Coronary artery (tissue), 2 donors: ENCODE measurements at regions not wholly inside any gene's neighbourhood (a gene's known extent, or its start where the extent isn't known, plus 50 kb on each side); places are given as distances from the start of the nearest gene placed in this dataset.
"Not testable (repeated sequence)": the region's sequence is repeated elsewhere in the genome, so short reads cannot be mapped to it uniquely, and the experiment has no call there.

Experiments used
- DNase-seq: peaks from one replicate; pipeline ENCODE4 v3.0.0-alpha.2; 2017; ENCODE audit warnings: low spot score
- H3K27ac ChIP-seq, 2 donors: fragments of 200-600 bp; sonication (generic); one replicate each; pipeline ENCODE4 v1.5.1; 2016 to 2019
- H3K4me3 ChIP-seq: fragments of 200-600 bp; sonication (generic); 2 replicates; pipeline ENCODE4 v1.5.1; 2016; ENCODE audit warnings: mild to moderate bottlenecking, moderate library complexity
- CTCF ChIP-seq: fragments of 200-600 bp; sonication (generic); IDR thresholded peaks from one replicate; pipeline ENCODE4 v1.5.1; 2019; ENCODE audit warnings: antibody characterized with exemption

- TF ChIP-seq CTCF: no peak
- Histone ChIP-seq H3K27ac (no peak overlapping the region), H3K4me3 (no peak overlapping the region)
- no peak for DNase-seq
Observed at GRCh38 chr9:20242510-20243189, 379.6 kb downstream of the MLLT3 start.

- Histone ChIP-seq H3K27ac (no peak overlapping the region), H3K4me3 (no peak overlapping the region)
- TF ChIP-seq CTCF: no peak
- no peak for DNase-seq
Observed at GRCh38 chr9:20240498-20240897, 381.8 kb downstream of the MLLT3 start.

- no peak for TF ChIP-seq CTCF
- no peak for DNase-seq
- no peak overlapping the region for H3K4me3 ChIP-seq
- no peak overlapping the region for H3K27ac ChIP-seq
Observed at GRCh38 chr9:20238921-20239320, 383.4 kb downstream of the MLLT3 start.

GRCh38 chr9:20237686-20238085 is 384.6 kb downstream of the MLLT3 start:
- Histone ChIP-seq H3K27ac (no peak overlapping the region), H3K4me3 (no peak overlapping the region)
- DNase-seq: no peak
- no peak for TF ChIP-seq CTCF

GRCh38 chr9:20236676-20237075 is 385.6 kb downstream of the MLLT3 start:
- no peak for DNase-seq
- H3K4me3 ChIP-seq: no peak overlapping the region
- no peak overlapping the region for H3K27ac ChIP-seq
- no peak for TF ChIP-seq CTCF

- not testable (repeated sequence) for DNase-seq, H3K27ac ChIP-seq, H3K4me3 ChIP-seq
Observed at GRCh38 chr9:20235206-20235605, 387.1 kb downstream of the MLLT3 start.

GRCh38 chr9:20228096-20228495 is 394.2 kb downstream of the MLLT3 start:
- no peak overlapping the region for H3K4me3 ChIP-seq
- no peak overlapping the region for H3K27ac ChIP-seq
- no peak for DNase-seq
- no peak for TF ChIP-seq CTCF
